Hepatocyte (in vitro differentiated cells): ENCODE measurements at regions not wholly inside any gene's neighbourhood (a gene's known extent, or its start where the extent isn't known, plus 50 kb on each side); places are given as distances from the start of the nearest gene placed in this dataset.

ENCODE experiments used
- DNase-seq: peaks from one replicate; pipeline ENCODE4 v3.0.0-alpha.2; 2016; ENCODE audit warnings: low spot score
- H2AFZ ChIP-seq: fragments of 200-600 bp; sonication (generic); 2 replicates; pipeline ENCODE4 v1.6.0; 2016; ENCODE audit warnings: antibody characterized with exemption, mild to moderate bottlenecking
- H3K27ac ChIP-seq: fragments of 200-600 bp; sonication (generic); 2 replicates; pipeline ENCODE4 v1.5.1; 2016; ENCODE audit warnings: mild to moderate bottlenecking
- H3K27me3 ChIP-seq: fragments of 200-600 bp; sonication (generic); 2 replicates; pipeline ENCODE4 v1.6.1; 2016
- H3K36me3 ChIP-seq: fragments of 200-600 bp; sonication (generic); replicated peaks from 2 replicates; pipeline ENCODE4 v1.5.1; 2016; ENCODE audit warnings: low read depth; ENCODE audit not compliant: insufficient read depth
- H3K4me1 ChIP-seq: fragments of 200-600 bp; sonication (generic); 2 replicates; pipeline ENCODE4 v1.5.1; 2016; ENCODE audit warnings: mild to moderate bottlenecking, moderate library complexity; ENCODE audit not compliant: insufficient read depth
- H3K4me2 ChIP-seq: fragments of 200-600 bp; sonication (generic); 2 replicates; pipeline ENCODE4 v1.6.0; 2016
- H3K4me3 ChIP-seq: fragments of 200-600 bp; sonication (generic); 2 replicates; pipeline ENCODE4 v1.5.1; 2016; ENCODE audit warnings: mild to moderate bottlenecking
- H3K79me2 ChIP-seq: fragments of 200-600 bp; sonication (generic); 2 replicates; pipeline ENCODE4 v1.6.0; 2017; ENCODE audit warnings: mild to moderate bottlenecking
- H3K9me2 ChIP-seq: fragments of 200-600 bp; sonication (generic); replicated peaks from 2 replicates; pipeline ENCODE4 v1.6.0; 2017; ENCODE audit warnings: mild to moderate bottlenecking; ENCODE audit not compliant: insufficient read depth
- H3K9me3 ChIP-seq: fragments of 200-600 bp; sonication (generic); 2 replicates; pipeline ENCODE4 v1.5.1; 2016; ENCODE audit warnings: low read depth, mild to moderate bottlenecking
- H4K20me1 ChIP-seq: fragments of 200-600 bp; sonication (generic); 2 replicates; pipeline ENCODE4 v1.6.0; 2016; ENCODE audit warnings: mild to moderate bottlenecking; ENCODE audit not compliant: insufficient read depth, poor library complexity, severe bottlenecking
- CTCF ChIP-seq: fragments of 200-600 bp; sonication (generic); IDR thresholded peaks from 2 replicates; pipeline ENCODE4 v1.5.1; 2016; ENCODE audit warnings: antibody characterized with exemption, mild to moderate bottlenecking; ENCODE audit not compliant: poor library complexity
- EZH2 ChIP-seq: fragments of 200-600 bp; sonication (generic); IDR thresholded peaks from 2 replicates; pipeline ENCODE4 v1.6.1; 2016; ENCODE audit warnings: antibody characterized with exemption, mild to moderate bottlenecking, borderline replicate concordance
- EZH2phosphoT487 ChIP-seq: fragments of 200-600 bp; sonication (generic); IDR thresholded peaks from one replicate; pipeline ENCODE4 v1.6.1; 2018; ENCODE audit warnings: antibody characterized with exemption, mild to moderate bottlenecking, low read depth, moderate library complexity; ENCODE audit not compliant: unreplicated experiment, severe bottlenecking
- WGBS: methylation state at CpG from one replicate; pipeline ENCODE4 v1.1.6; 2016; ENCODE audit warnings: low lambda C conversion rate; ENCODE audit errors: missing lambda C conversion rate; 5-methylcytosine and 5-hydroxymethylcytosine counted together

- 89% methylated on average over 1 of the region's 1 CpG for WGBS
- Histone ChIP-seq H3K4me1 (no peaks in the 10 kb centered on the region), H3K36me3 (no peaks in the 10 kb centered on the region), H4K20me1 (no peaks in the 10 kb centered on the region), H3K79me2 (no peaks in the 10 kb centered on the region), H3K9me3 (no peaks in the 10 kb centered on the region), H3K4me2 (no peak overlapping the region), H3K27me3 (no peaks in the 10 kb centered on the region), H3K27ac (no peak overlapping the region), H2AFZ (no peak overlapping the region), H3K4me3 (no peak overlapping the region), H3K9me2 (no peaks in the 10 kb centered on the region)
- TF ChIP-seq EZH2, result no peak
- no peak for TF ChIP-seq EZH2phosphoT487
- no peak for TF ChIP-seq CTCF
- DNase-seq, result no peak
Measured at GRCh38 chr6:169051371-169051770, 202.3 kb downstream of the THBS2 start.

DNA sequence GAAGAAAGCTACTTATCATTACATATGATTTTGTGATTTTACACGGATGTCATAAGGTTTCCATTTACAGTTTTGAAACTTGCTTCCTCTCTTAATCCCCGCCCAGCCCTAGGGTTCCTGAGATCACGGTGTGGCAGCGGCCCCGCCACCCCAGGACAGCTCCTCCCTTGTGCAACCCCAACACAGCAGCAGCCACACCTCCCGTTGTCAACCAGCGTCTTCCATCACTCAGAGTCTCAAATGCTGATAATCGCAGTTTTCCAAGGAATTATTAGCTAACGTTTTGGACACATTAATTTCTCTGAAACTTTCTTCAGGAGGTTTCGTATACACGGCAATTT is 204.8 kb downstream of the THBS2 start:
- WGBS, result 81% methylated on average over 11 of the region's 11 CpGs
- no peak overlapping the region for H3K4me3 ChIP-seq
- no peak for DNase-seq
- H3K4me1 ChIP-seq, result no peaks in the 10 kb centered on the region
- H3K27me3 ChIP-seq, result no peaks in the 10 kb centered on the region
- H3K9me3 ChIP-seq, result no peaks in the 10 kb centered on the region
- no peaks in the 10 kb centered on the region for H3K9me2 ChIP-seq
- H3K36me3 ChIP-seq, result no peaks in the 10 kb centered on the region
- H2AFZ ChIP-seq, result no peak overlapping the region
- H3K79me2 ChIP-seq, result no peaks in the 10 kb centered on the region
- TF ChIP-seq CTCF (no peak), EZH2phosphoT487 (no peak)
- H3K4me2 ChIP-seq, result no peak overlapping the region
- no peaks in the 10 kb centered on the region for H4K20me1 ChIP-seq
- no peak overlapping the region for H3K27ac ChIP-seq

- Histone ChIP-seq H3K79me2 (no peaks in the 10 kb centered on the region), H3K4me3 (no peak overlapping the region), H3K27me3 (no peaks in the 10 kb centered on the region), H3K36me3 (no peaks in the 10 kb centered on the region), H3K4me2 (no peak overlapping the region), H2AFZ (no peak overlapping the region), H3K9me2 (no peaks in the 10 kb centered on the region), H3K4me1 (no peaks in the 10 kb centered on the region), H3K27ac (no peak overlapping the region), H4K20me1 (no peaks in the 10 kb centered on the region), H3K9me3 (no peaks in the 10 kb centered on the region)
- no peak for DNase-seq
- 95% methylated on average over 18 of the region's 18 CpGs for WGBS
- TF ChIP-seq EZH2phosphoT487, result no peak
- TF ChIP-seq EZH2, result no peak
- TF ChIP-seq CTCF, result no peak
Measured at GRCh38 chr6:169048185-169048864, 205.3 kb downstream of the THBS2 start.

DNA sequence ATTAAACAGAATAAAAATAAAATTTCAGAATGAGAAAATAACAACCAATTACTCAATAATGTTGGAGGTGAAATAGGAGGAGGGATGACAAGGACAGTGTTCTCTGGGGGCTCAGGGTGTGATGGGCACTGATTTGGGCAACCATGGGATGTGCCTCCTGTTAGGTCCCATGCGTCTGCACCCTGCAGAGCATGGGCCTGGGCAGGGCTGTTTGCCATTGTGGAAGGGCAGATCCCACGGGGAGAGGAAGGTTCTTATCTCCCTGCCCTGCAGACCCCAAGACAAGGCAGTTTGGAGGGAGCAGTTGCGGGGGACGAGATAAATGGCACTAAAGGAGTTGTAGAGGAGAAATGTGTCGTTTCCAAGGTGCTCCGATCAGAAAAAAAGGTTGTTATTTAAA is 206.3 kb downstream of the THBS2 start:
- H3K27ac ChIP-seq, result no peak overlapping the region
- H2AFZ ChIP-seq, result no peak overlapping the region
- H3K4me3 ChIP-seq, result no peak overlapping the region
- H3K9me3 ChIP-seq, result no peaks in the 10 kb centered on the region
- no peaks in the 10 kb centered on the region for H3K36me3 ChIP-seq
- H3K79me2 ChIP-seq, result no peaks in the 10 kb centered on the region
- no peak for TF ChIP-seq EZH2phosphoT487
- no peak for TF ChIP-seq CTCF
- TF ChIP-seq EZH2, result no peak
- DNase-seq, result no peak
- no peaks in the 10 kb centered on the region for H4K20me1 ChIP-seq
- no peaks in the 10 kb centered on the region for H3K27me3 ChIP-seq
- H3K4me2 ChIP-seq, result no peak overlapping the region
- H3K9me2 ChIP-seq, result no peaks in the 10 kb centered on the region
- H3K4me1 ChIP-seq, result no peaks in the 10 kb centered on the region
- 86% methylated on average over 6 of the region's 6 CpGs for WGBS
